HG03354 (cell line): ENCODE measurements at regions not wholly inside any gene's neighbourhood (a gene's known extent, or its start where the extent isn't known, plus 50 kb on each side); places are given as distances from the start of the nearest gene placed in this dataset.

Source experiments
- ATAC-seq: cut with Tn5 transposase; IDR thresholded peaks from one replicate; pipeline ENCODE4 v1.9.1; 2021; ENCODE audit warnings: mild to moderate bottlenecking; ENCODE audit not compliant: unreplicated experiment, poor library complexity, severe bottlenecking

GRCh38 chr4:183763990-183764754, 105.1 kb downstream of the TRAPPC11 start:
- ATAC-seq, result no peak

DNA sequence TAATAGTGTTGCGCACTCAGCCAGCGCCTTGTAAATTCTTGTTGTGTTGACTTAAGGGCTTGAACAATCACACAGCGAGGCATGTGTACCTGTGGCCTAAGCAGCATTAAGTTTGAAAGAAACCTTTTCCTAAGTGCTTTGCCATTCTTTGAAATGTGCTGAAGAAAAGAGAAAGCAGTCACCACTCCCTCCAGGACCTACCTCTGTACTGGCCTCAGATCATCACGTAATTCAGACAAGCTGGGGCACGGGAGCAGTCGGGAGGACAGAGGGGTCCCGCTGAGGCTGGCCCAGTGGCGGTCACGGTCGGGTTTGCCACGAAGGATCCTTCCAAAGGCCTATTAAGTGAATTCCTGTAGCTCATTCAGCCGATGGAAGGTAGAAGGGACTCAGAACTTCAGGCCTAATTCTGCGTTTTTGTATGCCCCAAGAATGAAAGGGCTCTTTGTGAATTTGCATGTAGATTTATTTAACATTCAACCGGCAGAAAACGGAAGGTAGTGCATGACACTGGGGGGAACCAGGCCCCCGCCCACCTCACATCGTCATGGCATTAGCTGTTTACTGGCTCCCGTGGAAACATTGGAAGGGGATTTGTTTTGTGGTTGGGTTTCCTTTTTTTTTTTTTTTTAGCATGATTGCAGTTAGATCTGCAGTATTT, 106.3 kb downstream of the TRAPPC11 start:
- ATAC-seq, result no peak

GRCh38 chr4:183766140-183766539, 107.0 kb downstream of the TRAPPC11 start:
- ATAC-seq, result no peak

DNA sequence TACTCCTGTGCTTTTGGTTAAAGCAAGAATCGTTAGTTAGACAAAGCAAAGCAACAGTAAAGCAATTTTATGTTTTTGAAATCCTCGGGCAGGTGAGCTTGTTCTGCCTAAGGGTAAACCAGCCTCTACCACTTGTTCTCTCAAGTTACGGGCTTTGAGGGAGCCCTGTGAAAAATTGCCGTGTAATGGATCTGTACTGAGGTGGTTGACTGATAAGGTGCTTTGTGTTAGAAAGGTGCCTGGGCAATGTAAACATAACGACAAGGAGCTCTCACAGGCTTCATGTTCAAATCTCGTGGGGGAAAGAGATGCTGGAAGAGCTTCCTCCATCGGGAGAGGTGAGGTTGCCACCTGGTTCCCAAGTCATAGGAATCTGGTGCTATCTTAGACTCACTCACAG, 111.8 kb downstream of the TRAPPC11 start:
- ATAC-seq, result no peak

DNA sequence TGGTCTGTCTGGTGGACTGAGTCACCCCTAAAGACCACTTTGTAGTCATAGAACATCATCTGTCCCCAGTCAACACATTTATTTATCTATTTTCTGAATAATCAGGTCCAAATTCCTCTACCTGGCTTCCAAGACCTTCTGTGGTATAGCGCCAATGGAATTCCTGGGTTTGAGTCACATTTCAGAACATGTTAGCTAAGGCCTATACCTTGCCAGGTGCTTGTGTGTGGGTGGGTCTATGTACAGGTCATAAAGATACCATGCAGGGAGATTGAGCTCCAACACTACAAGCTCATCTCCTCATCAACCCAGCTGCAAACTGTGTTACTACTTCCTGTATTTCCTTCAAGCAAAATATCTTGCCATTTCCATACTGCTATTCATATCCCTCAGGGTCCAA, 113.3 kb downstream of the TRAPPC11 start:
- ATAC-seq, result no peak

GRCh38 chr4:183773790-183774189, 114.7 kb downstream of the TRAPPC11 start:
- ATAC-seq, result no peak

DNA sequence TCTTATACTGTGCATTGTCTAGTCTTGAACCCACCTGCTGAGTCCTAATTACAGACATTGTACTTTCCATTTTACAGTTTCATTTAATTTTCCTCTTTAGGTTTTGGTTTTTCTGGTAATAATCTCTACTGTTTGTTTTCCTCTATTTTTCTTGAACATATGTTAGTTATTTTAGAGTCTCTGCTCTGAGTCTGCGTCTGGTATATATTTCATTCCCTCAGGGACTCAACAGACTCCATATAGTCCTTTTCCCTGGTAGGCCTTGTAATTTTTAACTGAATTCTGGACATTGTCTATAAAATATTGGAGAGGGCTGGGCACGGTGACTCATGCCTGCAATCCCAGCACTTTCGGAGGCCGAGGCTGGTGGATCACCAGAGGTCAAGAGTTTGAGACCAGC, 121.8 kb upstream of the STOX2 start:
- no peak for ATAC-seq

DNA sequence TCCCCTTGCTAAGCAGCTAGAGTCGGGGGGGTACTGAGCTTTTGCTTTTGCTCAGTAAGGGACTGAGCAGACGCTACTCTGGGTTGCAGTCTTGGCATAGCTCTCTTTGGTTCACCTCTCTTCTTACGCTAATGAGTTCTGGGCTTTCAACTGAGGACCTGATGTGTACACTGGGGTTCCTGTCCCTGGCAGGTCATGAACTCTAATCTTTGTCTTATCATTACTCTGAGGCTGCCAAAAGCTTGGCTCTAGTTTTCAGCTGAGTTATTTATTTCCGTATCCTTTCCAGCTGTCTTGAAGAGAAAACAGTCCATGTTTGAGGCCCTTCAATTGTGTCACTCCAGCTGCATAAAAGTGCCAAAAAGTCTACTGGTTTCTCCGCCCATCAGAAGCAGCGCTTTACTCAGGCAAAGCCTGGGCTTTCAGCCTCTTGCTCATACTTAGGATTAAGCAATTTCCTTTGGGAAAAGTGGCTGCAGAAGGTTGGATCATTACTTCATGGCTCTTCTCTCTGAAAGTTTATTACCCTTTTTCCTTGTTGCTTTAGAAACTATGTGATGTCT, 121.0 kb upstream of the STOX2 start:
- ATAC-seq, result no peak

- no peak for ATAC-seq
Observed at GRCh38 chr4:183788308-183788905, 116.7 kb upstream of the STOX2 start.

DNA sequence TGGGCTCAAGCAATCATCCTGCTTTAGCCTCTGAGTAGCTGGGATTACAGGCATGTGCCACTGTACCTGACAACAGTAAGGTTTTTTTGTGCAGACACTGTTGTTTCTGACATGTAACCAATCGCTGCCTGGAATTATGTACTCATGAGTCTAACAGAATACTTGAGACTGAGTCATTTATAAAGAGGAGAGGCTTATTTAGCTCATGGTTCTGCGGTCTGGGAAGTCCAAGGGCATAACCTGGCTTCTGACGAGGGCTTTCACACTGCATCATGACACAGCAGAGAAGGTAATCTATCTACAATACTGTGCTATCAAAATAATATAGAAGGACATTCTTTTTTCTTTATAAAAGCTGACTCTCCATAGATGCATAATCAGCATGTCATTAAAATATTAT, 115.5 kb upstream of the STOX2 start:
- ATAC-seq, result no peak

- ATAC-seq, result no peak
Observed at GRCh38 chr4:183790661-183791060, 114.4 kb upstream of the STOX2 start.

DNA sequence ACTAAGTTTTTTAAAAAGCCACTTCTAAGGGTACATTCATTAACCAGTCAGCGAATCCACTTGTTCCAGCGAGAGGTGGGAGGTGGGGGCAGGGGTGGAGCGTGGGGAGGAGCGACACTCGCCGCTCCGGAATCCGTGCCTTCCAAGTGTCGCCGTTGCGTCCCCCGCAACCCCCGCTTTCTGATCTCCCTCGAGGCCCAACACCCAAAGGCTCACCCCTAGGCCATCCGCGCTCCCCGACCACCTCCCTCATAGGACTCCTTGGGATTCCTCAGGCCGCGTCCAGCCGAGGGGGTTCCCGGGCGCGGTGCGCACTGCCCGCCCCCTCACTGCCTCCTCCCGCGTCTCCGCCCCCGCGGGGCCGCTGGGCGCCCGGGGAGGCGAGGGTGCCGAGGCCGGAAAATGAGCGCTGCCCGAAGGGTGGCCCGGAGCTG, 108.1 kb upstream of the STOX2 start:
- ATAC-seq, result no peak

GRCh38 chr4:183797445-183798300, 107.4 kb upstream of the STOX2 start:
- ATAC-seq, result no peak

DNA sequence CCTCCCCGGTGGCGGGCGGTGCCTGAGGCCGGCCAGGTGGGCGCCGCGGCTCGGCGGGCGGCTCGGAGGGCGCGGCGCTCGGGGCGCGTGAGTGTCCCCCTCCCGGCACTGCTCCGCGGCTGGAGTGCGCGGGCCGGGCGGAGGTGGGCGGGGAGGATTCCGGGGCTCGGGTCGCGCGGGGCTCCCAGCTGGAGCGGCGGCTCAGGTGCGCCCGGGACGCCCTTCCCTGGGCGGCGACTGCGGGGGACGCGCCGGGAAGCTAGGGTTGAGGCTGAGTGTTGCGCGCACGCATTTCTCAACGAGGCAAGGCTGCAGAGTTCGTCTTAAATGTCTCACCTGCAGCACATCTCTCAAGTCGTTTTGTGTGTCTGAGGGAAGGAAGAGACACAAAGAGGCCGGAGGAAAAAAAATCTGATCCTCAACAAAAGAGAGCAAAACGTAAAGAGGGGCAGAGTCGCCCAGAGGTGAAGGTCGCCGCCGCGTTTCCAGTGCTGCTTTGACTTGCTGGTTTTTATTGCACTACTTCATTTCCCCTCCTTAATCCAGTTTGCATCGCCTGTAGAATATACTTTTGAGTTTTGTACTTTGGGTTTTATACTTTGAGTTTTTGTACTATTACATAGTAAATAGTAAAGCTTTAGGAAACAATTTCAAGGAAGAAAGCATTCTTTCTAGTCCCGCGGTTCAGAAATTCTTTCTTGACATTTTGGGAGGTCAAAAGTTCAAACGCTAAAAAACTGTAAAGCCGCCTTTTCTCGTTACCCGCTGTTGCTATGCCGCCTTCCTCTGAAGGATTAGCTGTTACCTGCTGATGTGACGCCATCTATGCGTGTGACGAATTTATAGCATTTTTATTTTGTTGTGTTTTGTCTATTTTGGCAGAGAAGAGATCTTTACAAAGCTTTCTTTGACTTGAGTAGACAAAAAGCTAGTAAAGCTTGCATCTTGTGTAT, 106.5 kb upstream of the STOX2 start:
- ATAC-seq, result no peak

- no peak for ATAC-seq
Observed at GRCh38 chr4:183801457-183802165, 103.5 kb upstream of the STOX2 start.

DNA sequence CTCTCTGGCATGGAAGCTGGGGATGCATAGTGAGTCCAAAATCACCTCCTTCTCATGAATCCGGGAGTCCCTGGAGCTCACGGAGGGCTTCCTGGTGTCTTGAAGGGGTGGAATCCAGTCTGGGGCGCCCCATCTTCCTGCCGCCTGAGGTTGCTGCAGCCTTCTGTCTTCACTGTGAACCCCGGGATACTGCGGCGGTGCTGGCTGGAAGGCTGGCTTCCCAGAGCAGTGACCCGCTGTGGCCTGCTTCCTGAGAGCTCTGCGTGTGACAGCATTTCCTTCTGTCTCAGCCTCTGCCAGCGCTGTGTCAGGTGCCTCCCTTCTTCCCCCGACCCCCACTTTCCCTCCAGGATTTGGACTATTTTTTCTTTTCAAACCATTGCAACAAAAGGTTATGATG, 98.8 kb upstream of the STOX2 start:
- no peak for ATAC-seq

GRCh38 chr4:183807420-183808096, 97.5 kb upstream of the STOX2 start:
- no peak for ATAC-seq

DNA sequence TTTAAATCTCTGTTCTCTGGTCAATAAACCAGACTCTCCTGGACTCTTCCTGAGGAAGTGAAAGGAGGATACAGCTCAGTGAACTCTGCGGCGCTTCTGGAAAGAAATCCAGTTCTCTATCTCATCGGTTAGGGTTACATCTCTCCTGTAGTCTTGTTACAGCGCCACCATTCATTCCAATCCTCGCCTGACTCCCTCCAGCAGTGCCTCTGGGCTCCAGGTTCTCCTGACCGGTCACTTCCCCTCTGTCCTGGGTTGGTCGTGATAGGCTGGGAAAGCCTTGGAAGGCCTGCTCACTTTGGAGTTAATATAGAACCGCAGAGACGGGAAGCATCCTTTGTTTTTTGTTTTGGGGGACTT, 97.0 kb upstream of the STOX2 start:
- no peak for ATAC-seq
